ENCODE measurements at regions not wholly inside any gene's neighbourhood (a gene's known extent, or its start where the extent isn't known, plus 50 kb on each side); places are given as distances from the start of the nearest gene placed in this dataset.

DNA sequence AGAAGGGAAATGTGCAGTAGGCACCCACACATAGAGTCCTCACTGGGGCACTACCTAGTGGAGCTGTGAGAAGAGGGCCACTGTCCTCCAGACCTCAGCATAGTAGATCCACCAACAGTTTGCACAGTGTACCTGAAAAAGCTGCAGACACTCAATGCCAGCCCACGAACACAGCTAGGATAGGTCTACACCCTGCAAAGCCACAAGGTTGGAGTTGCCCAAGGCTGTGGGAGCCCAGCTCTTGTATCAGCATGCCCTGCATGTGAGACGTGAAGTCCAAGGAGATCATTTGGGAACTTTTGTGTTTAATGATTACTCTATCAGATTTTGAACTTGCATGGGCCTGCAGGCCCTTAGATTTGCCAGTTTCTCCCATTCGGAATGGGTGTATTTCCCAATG is 299.4 kb upstream of the OLFM3 start:
- H3K9ac ChIP-seq (ENCODE audit: control insufficient read depth, extremely low read depth, insufficient read depth, low read length): no peak overlapping the region
- no peaks in the 10 kb centered on the region for H3K4me1 ChIP-seq (ENCODE audit: control insufficient read depth, extremely low read depth, insufficient read depth, low read length)
- no peak overlapping the region for H3K4me3 ChIP-seq (ENCODE audit: control insufficient read depth in 2 of 3, extremely low read depth in 1 of 3, insufficient read depth in 2 of 3, low read depth in 1 of 3, low read length in 3 of 3)
- dilution Hi-C loops (cut with MboI; ENCODE audit: extremely low pct_ligation_motif_present, low sequenced_read_pairs): no loop called here
- DNase-seq (ENCODE audit: low read depth, low spot score): no peak
- H3K4me2 ChIP-seq (ENCODE audit: control insufficient read depth, extremely low read depth, insufficient read depth, low read depth, low read length): no peak overlapping the region
- no peaks in the 10 kb centered on the region for H3K9me3 ChIP-seq (ENCODE audit: control insufficient read depth, low read depth, low read length)
- FAIRE-seq: no peak
- no peak overlapping the region for H2AFZ ChIP-seq (ENCODE audit: control insufficient read depth, low read length)
- H3K36me3 ChIP-seq (ENCODE audit: control insufficient read depth in 2 of 2, extremely low read depth in 1 of 2, insufficient read depth in 2 of 2, low read length in 2 of 2): no peaks in the 10 kb centered on the region
- no peak overlapping the region for H3K27ac ChIP-seq (ENCODE audit: control insufficient read depth, insufficient read depth, low read length)
- H3K79me2 ChIP-seq (ENCODE audit: control insufficient read depth, insufficient read depth, low read length): no peaks in the 10 kb centered on the region
- no peaks in the 10 kb centered on the region for H3K27me3 ChIP-seq (ENCODE audit: control insufficient read depth, extremely low read depth, insufficient read depth, low read length)
- H4K20me1 ChIP-seq (ENCODE audit: control insufficient read depth, extremely low read depth, insufficient read depth, low read length): no peaks in the 10 kb centered on the region
- TF ChIP-seq, protein P1, sequence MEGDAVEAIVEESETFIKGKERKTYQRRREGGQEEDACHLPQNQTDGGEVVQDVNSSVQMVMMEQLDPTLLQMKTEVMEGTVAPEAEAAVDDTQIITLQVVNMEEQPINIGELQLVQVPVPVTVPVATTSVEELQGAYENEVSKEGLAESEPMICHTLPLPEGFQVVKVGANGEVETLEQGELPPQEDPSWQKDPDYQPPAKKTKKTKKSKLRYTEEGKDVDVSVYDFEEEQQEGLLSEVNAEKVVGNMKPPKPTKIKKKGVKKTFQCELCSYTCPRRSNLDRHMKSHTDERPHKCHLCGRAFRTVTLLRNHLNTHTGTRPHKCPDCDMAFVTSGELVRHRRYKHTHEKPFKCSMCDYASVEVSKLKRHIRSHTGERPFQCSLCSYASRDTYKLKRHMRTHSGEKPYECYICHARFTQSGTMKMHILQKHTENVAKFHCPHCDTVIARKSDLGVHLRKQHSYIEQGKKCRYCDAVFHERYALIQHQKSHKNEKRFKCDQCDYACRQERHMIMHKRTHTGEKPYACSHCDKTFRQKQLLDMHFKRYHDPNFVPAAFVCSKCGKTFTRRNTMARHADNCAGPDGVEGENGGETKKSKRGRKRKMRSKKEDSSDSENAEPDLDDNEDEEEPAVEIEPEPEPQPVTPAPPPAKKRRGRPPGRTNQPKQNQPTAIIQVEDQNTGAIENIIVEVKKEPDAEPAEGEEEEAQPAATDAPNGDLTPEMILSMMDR (optimal IDR thresholded peaks at IDR 0.05 in 1 of 3, IDR thresholded peaks at IDR 0.05 in 1 of 3, conservative IDR thresholded peaks at IDR 0.05 in 1 of 3; ENCODE audit: extremely low read depth in 1 of 3, insufficient read depth in 2 of 3, low read length in 3 of 3): no peak
- TF ChIP-seq EZH2 (IDR thresholded peaks at IDR 0.05; ENCODE audit: low read length): no peak
- no peaks in the 10 kb centered on the region for H3K9me1 ChIP-seq (ENCODE audit: control insufficient read depth, extremely low read depth, insufficient read depth, low read length)

DNA sequence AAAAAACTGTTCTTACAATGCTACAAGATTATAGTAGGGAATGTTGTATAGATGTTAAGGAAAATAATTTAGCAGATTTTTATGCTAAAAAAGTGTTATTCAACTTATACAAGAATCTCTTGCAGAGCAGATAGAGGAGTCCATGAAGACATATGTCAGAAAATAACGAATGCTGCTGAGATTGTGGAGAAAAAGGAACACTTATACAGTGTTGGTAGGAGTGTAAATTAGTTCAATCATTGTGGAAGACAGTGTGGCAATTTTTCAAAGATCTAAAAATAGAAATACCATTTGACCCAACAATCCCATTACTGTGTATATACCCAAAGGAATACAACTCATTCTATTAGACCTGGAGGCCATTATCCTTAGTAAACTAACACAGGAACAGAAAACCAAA is 286.2 kb upstream of the OLFM3 start:
- Histone ChIP-seq H3K9me3 (ENCODE audit: control insufficient read depth, low read depth, low read length) (no peaks in the 10 kb centered on the region), H3K36me3 (ENCODE audit: control insufficient read depth in 2 of 2, extremely low read depth in 1 of 2, insufficient read depth in 2 of 2, low read length in 2 of 2) (no peaks in the 10 kb centered on the region), H4K20me1 (ENCODE audit: control insufficient read depth, extremely low read depth, insufficient read depth, low read length) (no peaks in the 10 kb centered on the region), H3K27me3 (ENCODE audit: control insufficient read depth, extremely low read depth, insufficient read depth, low read length) (no peaks in the 10 kb centered on the region), H3K9me1 (ENCODE audit: control insufficient read depth, extremely low read depth, insufficient read depth, low read length) (no peaks in the 10 kb centered on the region), H3K4me3 (ENCODE audit: control insufficient read depth in 2 of 3, extremely low read depth in 1 of 3, insufficient read depth in 2 of 3, low read depth in 1 of 3, low read length in 3 of 3) (no peak overlapping the region), H3K4me2 (ENCODE audit: control insufficient read depth, extremely low read depth, insufficient read depth, low read depth, low read length) (no peak overlapping the region), H3K27ac (ENCODE audit: control insufficient read depth, insufficient read depth, low read length) (no peak overlapping the region), H2AFZ (ENCODE audit: control insufficient read depth, low read length) (no peak overlapping the region), H3K4me1 (ENCODE audit: control insufficient read depth, extremely low read depth, insufficient read depth, low read length) (no peaks in the 10 kb centered on the region), H3K79me2 (ENCODE audit: control insufficient read depth, insufficient read depth, low read length) (no peaks in the 10 kb centered on the region), H3K9ac (ENCODE audit: control insufficient read depth, extremely low read depth, insufficient read depth, low read length) (no peak overlapping the region)
- TF ChIP-seq, protein P1 (optimal IDR thresholded peaks at IDR 0.05 in 1 of 3, IDR thresholded peaks at IDR 0.05 in 1 of 3, conservative IDR thresholded peaks at IDR 0.05 in 1 of 3; ENCODE audit: extremely low read depth in 1 of 3, insufficient read depth in 2 of 3, low read length in 3 of 3): no peak
- TF ChIP-seq EZH2 (IDR thresholded peaks at IDR 0.05; ENCODE audit: low read length): no peak
- dilution Hi-C loops (cut with MboI; ENCODE audit: extremely low pct_ligation_motif_present, low sequenced_read_pairs): no loop called here
- no peak for DNase-seq (ENCODE audit: low read depth, low spot score)
- no peak for FAIRE-seq

All from keratinocyte (primary cell).